HepG2 (cell line): ENCODE measurements at regions not wholly inside any gene's neighbourhood (a gene's known extent, or its start where the extent isn't known, plus 50 kb on each side); places are given as distances from the start of the nearest gene placed in this dataset.

ENCODE experiments used
- ATAC-seq: fragments of 200-7000 bp; cut with Tn5 transposase; 3 replicates; pipeline ENCODE4 v1.9.1; 2020; ENCODE audit warnings: mild to moderate bottlenecking, moderate library complexity
- BruUV-seq: library from RNA; stranded (reverse); fragments of 400-500 nt; replicated peaks from 2 replicates; lab custom pipeline; 2021; lab: Mats Ljungman, UMichigan
- CTCF ChIA-PET: fragments of 300-600 bp; formaldehyde crosslinking; extraction: SDS; loops from one replicate; lab custom pipeline; 2021; ENCODE audit warnings: low total read pairs, inconsistent platforms, low intra/inter-chr PET ratio; lab: Yijun Ruan, JAX
- POLR2A ChIA-PET: fragments of 350-600 bp; sonication (Branson Sonifier 250); formaldehyde crosslinking; loops from one replicate; lab custom pipeline; 2020; ENCODE audit warnings: antibody characterized with exemption, inconsistent platforms; lab: Yijun Ruan, JAX
- DNase-seq: peaks from one replicate; pipeline ENCODE4 v3.0.0-alpha.2; 2015; ENCODE audit warnings: low spot score
- FAIRE-seq: peaks from 3 replicates; lab custom pipeline; 2011; peaks lifted over from hg19 to GRCh38; lab: Jason Lieb, UNC
- H2AFZ ChIP-seq: one replicate; pipeline ENCODE4 v1.6.1; 2011; ENCODE audit warnings: low read length, inconsistent platforms
- H3K27ac ChIP-seq: fragments of 300-600 bp; 3 replicates; pipeline ENCODE4 v1.8.0; 2011; ENCODE audit warnings: mixed run types, mild to moderate bottlenecking, mixed read lengths, low read length, inconsistent platforms; ENCODE audit not compliant: insufficient read depth; ENCODE audit errors: extremely low read length
- H3K27me3 ChIP-seq, 2 experiments: fragments of 200-600 bp in 1 of 2; 2 replicates in 1 of 2; 3 replicates in 1 of 2; pipeline versions ENCODE4 v1.6.0 to v1.8.0; 2011; ENCODE audit warnings: low read length in 2 of 2, mild to moderate bottlenecking in 2 of 2, moderate library complexity in 2 of 2, inconsistent platforms in 1 of 2; ENCODE audit not compliant: insufficient read depth in 2 of 2, control insufficient read depth in 1 of 2
- H3K36me3 ChIP-seq, 2 experiments: fragments of 200-600 bp in 1 of 2; replicated peaks in 1 of 2; 2 replicates in 1 of 2; 3 replicates in 1 of 2; pipeline versions ENCODE4 v1.5.1 to v1.8.0; 2011; ENCODE audit warnings: low read length in 2 of 2, inconsistent platforms in 1 of 2; ENCODE audit not compliant: insufficient read depth in 2 of 2, control insufficient read depth in 1 of 2
- H3K4me1 ChIP-seq: 2 replicates; pipeline ENCODE4 v1.5.1; 2012; ENCODE audit warnings: low read length, inconsistent platforms; ENCODE audit not compliant: insufficient read depth
- H3K4me2 ChIP-seq: 2 replicates; pipeline ENCODE4 v1.6.0; 2011; ENCODE audit warnings: low read depth, low read length, inconsistent platforms
- H3K4me3 ChIP-seq, 3 experiments: fragments of 200-600 bp in 1 of 3; sonication (generic), shearing (Covaris generic) in 1 of 3; replicated peaks in 1 of 3; 2 replicates each; pipeline ENCODE4 v1.5.1; 2011 to 2016; ENCODE audit warnings: low read length in 3 of 3, inconsistent platforms in 2 of 3, low read depth in 2 of 3, mild to moderate bottlenecking in 2 of 3, control low read depth in 1 of 3, mixed read lengths in 1 of 3; ENCODE audit not compliant: insufficient read depth in 1 of 3
- H3K79me2 ChIP-seq: one replicate; pipeline ENCODE4 v1.6.1; 2011; ENCODE audit warnings: low read length, inconsistent platforms; ENCODE audit not compliant: insufficient read depth
- H3K9ac ChIP-seq: 2 replicates; pipeline ENCODE4 v1.6.0; 2011; ENCODE audit warnings: mild to moderate bottlenecking, low read depth, low read length, inconsistent platforms; ENCODE audit not compliant: insufficient read depth
- H3K9me3 ChIP-seq: 2 replicates; pipeline ENCODE4 v1.5.1; 2012; ENCODE audit warnings: mild to moderate bottlenecking, low read length
- H4K20me1 ChIP-seq: 2 replicates; pipeline ENCODE4 v1.6.0; 2011; ENCODE audit warnings: inconsistent platforms, mild to moderate bottlenecking, low read length, moderate library complexity; ENCODE audit not compliant: insufficient read depth
- ATF7 ChIP-seq, 2 experiments: fragments of 450-650 bp in 1 of 2; sonication (generic) in 1 of 2; formaldehyde crosslinking in 1 of 2; IDR thresholded peaks; 2 replicates each; pipeline versions ENCODE4 v1.4.0 to v1.6.1; 2016 to 2020; ENCODE audit warnings: antibody characterized with exemption in 1 of 2, mild to moderate bottlenecking in 1 of 2, missing genetic modification reagents in 1 of 2
- MAFF ChIP-seq: IDR thresholded peaks from 2 replicates; pipeline ENCODE4 v1.6.1; 2011; ENCODE audit warnings: low read depth, low read length, improper control_type of control experiment
- MAFK ChIP-seq, 2 experiments: IDR thresholded peaks in 1 of 2; conservative IDR thresholded peaks in 1 of 2; 2 replicates each; pipeline ENCODE4 v1.6.1; 2011; ENCODE audit warnings: improper control_type of control experiment in 2 of 2, low read length in 2 of 2
- TFDP2 ChIP-seq: sonication (generic); formaldehyde crosslinking; IDR thresholded peaks from 2 replicates; pipeline ENCODE4 v1.4.0; 2020; ENCODE audit warnings: missing genetic modification reagents
- ZNF17 ChIP-seq: sonication (generic); formaldehyde crosslinking; IDR thresholded peaks from 2 replicates; pipeline ENCODE4 v1.5.0; 2020; ENCODE audit warnings: mild to moderate bottlenecking, missing genetic modification reagents
- WGBS: methylation state at CpG from one replicate; pipeline ENCODE4 v1.1.6; 2017; ENCODE audit warnings: low lambda C conversion rate; 5-methylcytosine and 5-hydroxymethylcytosine counted together
- in situ Hi-C: cut with HindIII; loops from 2 replicates; pipeline ENCODE4 v1.10.0; 2017; ENCODE audit warnings: low pct_unique_long_range_greater_than_20kb; ENCODE audit not compliant: extremely low pct_ligation_motif_present
- intact Hi-C: fragments of 100-400 bp; cut with micrococcal nuclease; formaldehyde crosslinking; loops from one replicate; pipeline ENCODE4 v1.10.0; 2022; ENCODE audit not compliant: unreplicated experiment

- WGBS: 5% methylated on average over 1 of the region's 1 CpG
- FAIRE-seq: no peak
These were observed 1320.3 kb downstream of the C4orf33 start for GRCh38 chr4:130416228-130416627.

GRCh38 chr4:130419211-130419975 is 1323.4 kb downstream of the C4orf33 start:
- CTCF ChIA-PET: no interaction called here
- whole genome bisulfite sequencing: 12% methylated on average over 4 of the region's 4 CpGs
- FAIRE-seq: no peak

More at GRCh38 chr4:130416228-130416627, 1320.3 kb downstream of the C4orf33 start:
- no peaks in the 10 kb centered on the region for H3K4me1 ChIP-seq
- no peak overlapping the region for H3K27ac ChIP-seq
- H3K9me3 ChIP-seq: no peaks in the 10 kb centered on the region
- no peaks in the 10 kb centered on the region for H3K79me2 ChIP-seq
- no peak overlapping the region for H3K4me3 ChIP-seq
- H3K36me3 ChIP-seq: no peaks in the 10 kb centered on the region
- in situ Hi-C loops (no loop called here), intact Hi-C loops (no loop called here)
- TF ChIP-seq MAFK (conservative IDR thresholded peaks at IDR 0.05 in 1 of 2, IDR thresholded peaks at IDR 0.05 in 1 of 2; ENCODE audit: low read length in 2 of 2) (peak; percentile 41 to 77), MAFF (peak; percentile 63; the same call in 1 of the 2 replicates), ZNF17 (CRISPR knock-in tag) (no peak)
- no peak overlapping the region for H3K9ac ChIP-seq
- POLR2A ChIA-PET: no interaction called here
- no peak overlapping the region for H2AFZ ChIP-seq
- no peak overlapping the region for H3K4me2 ChIP-seq
- BruUV-seq: no TSS peak
- no peaks in the 10 kb centered on the region for H4K20me1 ChIP-seq
- no peaks in the 10 kb centered on the region for H3K27me3 ChIP-seq
- CTCF ChIA-PET: no interaction called here
- DNase-seq (no peak), ATAC-seq (no peak)

More at GRCh38 chr4:130419211-130419975, 1323.4 kb downstream of the C4orf33 start:
- no peak overlapping the region for H3K27ac ChIP-seq
- ATAC-seq (no peak), DNase-seq (no peak)
- no peak overlapping the region for H2AFZ ChIP-seq
- no peaks in the 10 kb centered on the region for H3K79me2 ChIP-seq
- H3K9me3 ChIP-seq: no peaks in the 10 kb centered on the region
- no TSS peak for BruUV-seq
- TF ChIP-seq TFDP2: no peak
- TF ChIP-seq ATF7 (IDR thresholded peaks at IDR 0.05): peak; percentile 57
- no peak for TF ChIP-seq ATF7 (CRISPR knock-in tag; IDR thresholded peaks at IDR 0.05)
- TF ChIP-seq, all 625 proteins: peak for 1
- POLR2A ChIA-PET: no interaction called here
- Histone ChIP-seq H3K36me3 (no peaks in the 10 kb centered on the region), H3K9ac (no peak overlapping the region), H3K4me1 (no peaks in the 10 kb centered on the region), H3K27me3 (no peaks in the 10 kb centered on the region), H4K20me1 (no peaks in the 10 kb centered on the region), H3K4me2 (no peak overlapping the region), H3K4me3 (no peak overlapping the region)
- in situ Hi-C loops: no loop called here
- intact Hi-C loops: no loop called here
